ENCODE measurements at regions not wholly inside any gene's neighbourhood (a gene's known extent, or its start where the extent isn't known, plus 50 kb on each side); places are given as distances from the start of the nearest gene placed in this dataset.

GRCh38 chr12:124365726-124366430 is 71.0 kb downstream of the RFLNA start:
- no peak for DNase-seq (ENCODE audit: low read depth)
